Central memory CD8-positive, alpha-beta T cell (primary cell): ENCODE measurements at regions not wholly inside any gene's neighbourhood (a gene's known extent, or its start where the extent isn't known, plus 50 kb on each side); places are given as distances from the start of the nearest gene placed in this dataset.
A peak's percentile ranks its signal among the peaks of the same experiment; 100 is the strongest.

Experiments used
- ATAC-seq: fragments of 150-1000 bp; cut with Tn5 transposase; replicated peaks from 2 replicates; pipeline ENCODE4 v1.10.0; 2022; ENCODE audit warnings: mild to moderate bottlenecking, moderate FRiP score, moderate number of reproducible peaks; ENCODE audit not compliant: poor library complexity, severe bottlenecking; ENCODE audit errors: extremely low read depth
- DNase-seq, 2 donors: peaks; one replicate each; pipeline ENCODE4 v3.0.0; 2021; ENCODE audit warnings: low spot score in 2 of 2
- H3K27ac Mint-ChIP-seq: one replicate; pipeline ENCODE4 v1.8.0; 2022; ENCODE audit warnings: low read depth, mild to moderate bottlenecking, moderate library complexity, mixed read lengths
- H3K27me3 Mint-ChIP-seq: one replicate; pipeline ENCODE4 v1.8.0; 2022; ENCODE audit warnings: mixed read lengths
- H3K36me3 Mint-ChIP-seq: one replicate; pipeline ENCODE4 v1.8.0; 2022; ENCODE audit warnings: mild to moderate bottlenecking, moderate library complexity, mixed read lengths; ENCODE audit not compliant: insufficient read depth
- H3K4me1 Mint-ChIP-seq: one replicate; pipeline ENCODE4 v1.8.0; 2022; ENCODE audit warnings: mixed read lengths
- H3K4me3 Mint-ChIP-seq: one replicate; pipeline ENCODE4 v1.8.0; 2022; ENCODE audit warnings: mild to moderate bottlenecking, moderate library complexity, mixed read lengths
- H3K9me3 Mint-ChIP-seq: one replicate; pipeline ENCODE4 v1.8.0; 2022; ENCODE audit warnings: mixed read lengths

DNA sequence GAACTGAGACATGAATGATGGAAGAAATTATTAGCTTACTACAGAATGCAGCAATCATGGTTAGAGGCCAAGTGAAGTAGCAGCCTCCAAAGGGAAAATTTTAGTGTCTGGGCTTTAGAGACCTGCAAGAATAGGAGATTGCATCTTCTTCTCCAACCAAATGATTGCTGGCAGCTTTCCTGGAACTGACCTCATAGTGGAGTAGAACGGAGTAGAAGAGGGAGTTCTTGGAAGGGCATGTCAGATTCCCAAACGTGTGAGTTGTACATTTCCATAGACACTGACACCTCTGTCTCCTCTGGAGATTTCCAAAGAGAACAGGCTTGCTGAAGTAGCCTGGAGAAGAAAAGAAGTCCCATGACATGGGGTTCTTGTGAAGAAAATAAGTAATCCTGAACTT is 169.8 kb upstream of the ERBB4 start:
- Mint-ChIP-seq H3K27me3 (no peaks in the 10 kb centered on the region), H3K36me3 (peaks cover 2% of the 10 kb centered on the region), H3K4me1 (no peaks in the 10 kb centered on the region), H3K4me3 (no peak overlapping the region), H3K9me3 (no peaks in the 10 kb centered on the region), H3K27ac (no peak overlapping the region)
- ATAC-seq (no peak), DNase-seq (no peak)

DNA sequence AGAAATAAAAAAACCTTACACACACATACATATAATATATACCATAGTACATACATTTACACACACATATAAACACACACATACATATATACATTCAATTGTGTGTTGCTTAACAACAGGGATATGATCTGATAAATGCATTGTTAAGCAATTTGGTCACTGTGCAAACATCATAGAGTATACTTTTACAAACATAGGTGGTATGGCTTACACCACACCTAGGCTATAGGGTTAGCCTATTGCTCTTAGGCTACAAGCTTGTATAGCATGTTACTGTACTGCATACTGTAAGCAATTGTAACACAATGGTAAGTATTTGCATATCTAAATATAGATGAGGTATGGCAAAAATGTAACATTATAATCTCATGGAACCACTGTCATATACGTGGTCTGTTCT is 156.8 kb upstream of the ERBB4 start:
- no peaks in the 10 kb centered on the region for H3K36me3 Mint-ChIP-seq
- H3K9me3 Mint-ChIP-seq = no peaks in the 10 kb centered on the region
- H3K4me3 Mint-ChIP-seq = no peak overlapping the region
- no peak overlapping the region for H3K27ac Mint-ChIP-seq
- ATAC-seq = no peak
- no peak for DNase-seq
- H3K27me3 Mint-ChIP-seq = no peaks in the 10 kb centered on the region
- no peaks in the 10 kb centered on the region for H3K4me1 Mint-ChIP-seq

DNA sequence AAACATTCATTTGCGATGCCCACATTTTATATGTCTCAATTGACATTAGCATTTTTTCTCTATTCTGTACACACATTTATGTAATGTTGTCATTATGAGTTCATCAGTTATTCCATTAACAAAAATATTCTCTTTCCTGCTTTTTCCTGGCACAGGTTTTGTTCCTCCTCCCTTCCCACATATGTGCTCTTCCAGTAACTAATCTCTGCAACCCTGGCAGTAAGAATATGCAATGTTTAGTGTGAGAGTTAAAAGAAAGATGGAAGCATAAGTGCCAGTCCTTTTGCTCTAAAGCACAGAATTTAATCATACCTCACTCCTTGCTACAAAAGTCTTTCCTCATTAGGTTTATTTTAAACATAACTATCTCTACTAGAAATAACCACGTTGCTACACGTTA is 155.8 kb upstream of the ERBB4 start:
- Mint-ChIP-seq H3K4me1 (no peaks in the 10 kb centered on the region), H3K9me3 (no peaks in the 10 kb centered on the region), H3K27me3 (no peaks in the 10 kb centered on the region), H3K4me3 (no peak overlapping the region), H3K36me3 (no peaks in the 10 kb centered on the region), H3K27ac (no peak overlapping the region)
- DNase-seq = no peak
- ATAC-seq = no peak

DNA sequence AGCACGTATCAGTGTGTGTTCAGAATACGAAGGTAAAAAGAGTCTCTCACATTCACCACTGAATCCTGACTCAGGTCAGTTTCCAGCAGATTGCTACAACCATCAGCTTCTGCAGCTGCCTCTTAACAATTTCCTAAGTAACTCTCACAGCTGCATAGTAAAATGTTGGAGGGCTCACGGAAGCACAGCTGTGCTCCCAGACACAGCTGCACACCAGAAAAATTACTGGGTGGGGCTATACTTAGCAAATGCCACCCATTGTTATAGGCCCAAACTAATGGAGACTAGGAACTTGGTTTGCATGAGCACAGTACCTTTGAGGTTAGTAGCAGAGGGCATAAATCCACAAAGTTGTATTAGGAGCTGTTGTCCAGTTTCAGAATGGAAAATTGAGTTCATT is 153.9 kb upstream of the ERBB4 start:
- no peak for ATAC-seq

DNA sequence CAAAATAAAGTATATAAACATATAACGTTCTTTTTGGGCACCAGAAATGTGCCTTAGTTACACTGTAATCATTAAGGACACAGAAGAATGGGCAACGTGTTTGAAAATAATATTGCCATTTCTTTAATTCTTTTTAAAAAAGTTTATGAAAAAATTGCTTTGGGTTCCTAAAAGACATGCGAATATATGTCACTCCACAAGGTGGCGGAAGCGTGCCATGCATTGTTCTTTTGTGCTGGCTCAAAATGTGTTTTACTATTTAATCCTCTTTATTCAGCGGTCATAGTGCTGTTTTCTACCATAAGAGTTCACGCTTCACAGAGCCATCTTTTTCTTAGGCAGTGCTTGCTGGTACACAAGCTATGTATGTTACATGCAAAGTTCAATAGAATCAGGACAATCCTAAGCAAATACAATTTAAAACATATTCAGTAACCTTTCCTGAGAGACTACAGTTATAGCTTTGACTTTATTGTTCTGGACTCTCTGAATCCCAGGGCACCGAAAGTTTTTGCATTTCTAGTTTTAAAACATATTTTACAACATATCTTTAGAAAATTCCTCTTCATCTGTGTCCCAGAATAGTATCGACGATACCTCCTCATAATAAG is 147.8 kb upstream of the ERBB4 start:
- Mint-ChIP-seq H3K27me3 (no peaks in the 10 kb centered on the region), H3K4me1 (no peaks in the 10 kb centered on the region), H3K4me3 (no peak overlapping the region), H3K36me3 (no peaks in the 10 kb centered on the region), H3K9me3 (no peaks in the 10 kb centered on the region), H3K27ac (no peak overlapping the region)
- ATAC-seq (no peak), DNase-seq (peak in 1 of 2 donors; percentile 31)

More for the DNA sequence above, 153.9 kb upstream of the ERBB4 start:
- Mint-ChIP-seq H3K36me3 (no peaks in the 10 kb centered on the region), H3K4me1 (no peaks in the 10 kb centered on the region), H3K9me3 (no peaks in the 10 kb centered on the region), H3K27me3 (no peaks in the 10 kb centered on the region), H3K4me3 (no peak overlapping the region), H3K27ac (no peak overlapping the region)
- DNase-seq = no peak

DNA sequence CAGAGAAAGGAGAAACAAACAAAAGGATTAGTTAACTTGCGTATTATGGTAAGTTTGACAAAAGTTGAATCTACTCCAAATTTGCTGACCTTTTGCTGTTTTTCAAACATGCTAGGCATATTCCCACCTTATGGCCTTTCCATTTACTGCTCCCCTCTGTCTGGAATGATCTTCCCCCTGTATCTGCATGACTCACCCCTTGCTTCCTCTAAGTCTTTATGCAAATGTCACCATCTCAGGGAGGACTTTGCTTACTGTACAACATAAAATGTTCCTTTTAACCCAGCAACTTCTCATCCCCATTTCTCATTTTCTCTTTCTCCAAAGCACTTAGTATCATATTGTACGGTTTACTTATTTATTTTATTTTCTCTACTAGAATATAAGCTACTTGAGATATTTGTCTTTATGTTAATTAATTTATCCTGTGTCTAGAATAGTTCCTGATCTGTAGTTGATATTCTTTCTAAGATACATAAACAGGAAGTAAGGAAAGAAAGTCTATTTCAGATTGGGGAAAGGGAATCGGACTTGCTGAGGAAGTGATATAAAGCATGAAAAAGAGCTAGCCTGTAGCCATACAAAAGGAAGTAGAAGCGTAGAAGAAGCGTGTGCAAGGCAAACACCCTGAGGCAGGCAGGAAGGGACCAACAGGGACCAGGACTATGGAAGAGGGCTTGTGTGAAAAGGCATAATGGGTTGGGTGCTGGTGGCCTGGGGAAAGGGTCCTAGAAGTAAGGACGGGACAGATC is 144.9 kb upstream of the ERBB4 start:
- H3K27me3 Mint-ChIP-seq = no peaks in the 10 kb centered on the region
- H3K4me1 Mint-ChIP-seq = no peaks in the 10 kb centered on the region
- ATAC-seq (no peak), DNase-seq (no peak)
- H3K27ac Mint-ChIP-seq = no peak overlapping the region
- H3K36me3 Mint-ChIP-seq = no peaks in the 10 kb centered on the region
- no peak overlapping the region for H3K4me3 Mint-ChIP-seq
- H3K9me3 Mint-ChIP-seq = peaks cover 4% of the 10 kb centered on the region

DNA sequence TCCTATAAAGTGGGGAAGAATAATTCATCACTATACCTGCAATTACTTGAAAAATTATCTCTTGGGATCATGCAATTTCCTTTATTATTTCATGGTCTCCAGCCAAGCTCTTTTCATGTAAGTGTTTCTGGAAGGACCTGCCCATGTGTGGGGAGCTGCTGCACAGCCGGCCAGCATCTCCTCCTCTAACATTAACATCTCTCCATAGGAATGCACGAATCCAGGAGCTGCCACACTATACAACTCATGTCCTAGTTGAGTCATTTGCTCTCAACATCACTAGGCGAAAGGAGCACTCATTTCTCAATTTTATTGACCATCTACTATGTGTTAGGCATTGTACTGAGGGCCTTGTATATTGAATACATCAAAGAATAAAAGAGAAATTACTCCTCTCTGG is 144.3 kb upstream of the ERBB4 start:
- no peak overlapping the region for H3K4me3 Mint-ChIP-seq
- peaks cover 4% of the 10 kb centered on the region for H3K9me3 Mint-ChIP-seq
- no peaks in the 10 kb centered on the region for H3K4me1 Mint-ChIP-seq
- ATAC-seq = no peak
- H3K36me3 Mint-ChIP-seq = no peaks in the 10 kb centered on the region
- DNase-seq = no peak
- no peaks in the 10 kb centered on the region for H3K27me3 Mint-ChIP-seq
- no peak overlapping the region for H3K27ac Mint-ChIP-seq

DNA sequence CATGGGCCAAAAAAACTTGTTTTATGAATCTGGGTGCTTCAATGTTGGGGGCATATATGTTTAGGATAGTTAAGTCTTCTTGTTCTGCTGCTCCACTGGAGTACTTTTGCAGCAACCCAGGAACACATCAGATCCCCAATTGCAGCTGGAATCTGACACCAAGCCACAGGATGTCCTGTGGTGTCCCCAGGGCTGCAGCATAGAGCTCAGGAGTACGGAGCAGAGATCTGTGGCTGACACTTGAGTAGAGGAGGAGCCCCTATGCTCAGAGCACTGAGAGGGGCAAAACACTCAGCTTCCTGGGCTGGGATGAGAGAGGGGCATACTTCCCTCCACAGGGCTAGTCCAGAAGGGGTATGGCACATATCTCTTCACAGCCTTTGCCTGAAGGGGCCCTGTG is 138.9 kb upstream of the ERBB4 start:
- Mint-ChIP-seq H3K9me3 (peaks cover 8% of the 10 kb centered on the region), H3K36me3 (no peaks in the 10 kb centered on the region), H3K27me3 (no peaks in the 10 kb centered on the region), H3K4me3 (no peak overlapping the region), H3K4me1 (no peaks in the 10 kb centered on the region), H3K27ac (no peak overlapping the region)
- DNase-seq (no peak), ATAC-seq (no peak)

DNA sequence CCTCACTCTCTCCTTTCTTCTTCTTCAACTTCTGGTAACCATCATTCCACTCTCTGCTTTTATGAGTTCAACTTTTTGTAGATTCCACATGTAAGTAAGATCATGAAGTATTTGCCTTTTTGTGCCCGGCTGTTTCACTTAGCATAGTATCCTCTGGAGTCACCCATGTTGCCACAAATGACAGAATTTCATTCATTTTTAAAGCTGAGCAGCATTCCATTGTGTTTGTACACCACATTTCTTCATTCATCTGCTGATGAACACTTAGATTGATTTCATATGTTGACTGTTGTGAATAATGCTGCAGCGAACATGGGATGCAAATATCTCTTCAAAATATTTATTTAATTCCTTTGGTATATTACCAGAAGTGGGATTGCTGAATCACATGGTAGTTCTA is 133.6 kb upstream of the ERBB4 start:
- H3K36me3 Mint-ChIP-seq = peaks cover 2% of the 10 kb centered on the region
- no peak overlapping the region for H3K27ac Mint-ChIP-seq
- H3K27me3 Mint-ChIP-seq = no peaks in the 10 kb centered on the region
- H3K4me3 Mint-ChIP-seq = no peak overlapping the region
- DNase-seq (no peak), ATAC-seq (no peak)
- no peaks in the 10 kb centered on the region for H3K4me1 Mint-ChIP-seq
- H3K9me3 Mint-ChIP-seq = peaks cover 5% of the 10 kb centered on the region

DNA sequence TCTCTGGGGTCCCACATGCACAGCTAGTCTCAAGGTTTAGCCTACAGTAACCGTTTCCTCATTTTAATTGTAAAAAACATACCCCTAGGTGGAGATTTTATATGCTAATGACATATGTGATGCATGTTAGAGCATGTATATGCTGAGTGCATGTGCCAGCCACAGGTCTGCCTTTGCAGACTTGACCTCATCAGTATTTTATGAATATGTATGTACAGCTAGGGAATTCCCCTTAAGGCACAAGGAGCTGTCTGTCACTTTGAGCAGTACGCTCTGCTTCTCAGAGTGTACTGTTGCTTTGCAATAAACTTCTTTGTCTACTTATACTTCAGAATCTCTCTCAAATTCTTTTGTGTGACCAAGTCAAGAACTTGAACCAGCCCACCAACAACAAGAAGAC is 131.2 kb upstream of the ERBB4 start:
- Mint-ChIP-seq H3K9me3 (peaks cover 5% of the 10 kb centered on the region), H3K4me1 (no peaks in the 10 kb centered on the region), H3K27me3 (no peaks in the 10 kb centered on the region), H3K36me3 (peaks cover 2% of the 10 kb centered on the region), H3K4me3 (no peak overlapping the region), H3K27ac (no peak overlapping the region)
- ATAC-seq (no peak), DNase-seq (no peak)

DNA sequence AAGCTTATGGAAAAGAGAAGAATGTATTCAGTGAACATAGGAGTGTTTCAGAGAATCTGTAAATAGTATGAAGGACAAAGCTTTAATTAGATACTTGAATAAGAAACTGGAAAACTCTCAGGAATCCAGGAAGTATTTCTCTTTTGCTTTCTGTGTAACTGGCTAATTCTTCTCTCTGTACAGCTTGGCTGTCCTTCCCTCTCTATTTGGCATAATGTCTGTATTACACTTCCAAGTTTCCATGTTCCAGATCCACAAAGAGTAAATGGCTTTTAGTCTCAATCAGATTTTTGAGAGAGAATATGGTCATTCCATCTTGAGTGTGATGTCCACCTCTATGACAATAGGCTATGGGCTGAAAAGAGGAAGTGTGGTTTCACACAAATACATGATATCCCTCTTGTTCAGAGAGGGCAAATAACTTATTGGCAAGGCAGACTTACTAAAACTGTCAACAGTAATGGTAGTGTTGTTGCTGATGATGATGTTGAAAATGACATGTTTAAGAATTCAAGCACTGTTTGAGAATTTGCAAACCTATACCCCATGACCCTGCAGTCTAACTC is 129.2 kb upstream of the ERBB4 start:
- peaks cover 2% of the 10 kb centered on the region for H3K36me3 Mint-ChIP-seq
- DNase-seq (no peak), ATAC-seq (no peak)
- H3K9me3 Mint-ChIP-seq = no peaks in the 10 kb centered on the region
- no peak overlapping the region for H3K27ac Mint-ChIP-seq
- no peak overlapping the region for H3K4me3 Mint-ChIP-seq
- H3K4me1 Mint-ChIP-seq = no peaks in the 10 kb centered on the region
- H3K27me3 Mint-ChIP-seq = no peaks in the 10 kb centered on the region

DNA sequence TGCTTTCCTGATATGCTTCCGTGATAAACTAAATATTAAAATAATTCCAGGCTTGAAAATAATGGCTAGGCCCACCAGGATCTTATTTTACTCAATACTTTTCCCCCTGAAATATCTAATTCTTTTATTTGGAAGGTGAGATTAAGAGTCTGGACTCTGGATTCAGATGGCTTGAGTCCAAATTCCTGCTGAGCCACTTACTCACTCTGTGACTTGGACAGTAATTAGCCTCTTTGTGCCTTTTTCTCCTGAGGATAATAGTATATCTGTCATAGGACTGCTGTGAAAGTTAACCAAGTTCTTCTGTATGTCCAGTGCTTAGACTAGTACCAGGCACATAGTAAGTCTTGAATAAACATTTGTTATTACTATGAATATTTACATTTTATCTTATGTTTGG is 127.3 kb upstream of the ERBB4 start:
- DNase-seq (no peak), ATAC-seq (no peak)
- H3K4me3 Mint-ChIP-seq = no peak overlapping the region
- H3K4me1 Mint-ChIP-seq = no peaks in the 10 kb centered on the region
- no peaks in the 10 kb centered on the region for H3K27me3 Mint-ChIP-seq
- H3K27ac Mint-ChIP-seq = no peak overlapping the region
- H3K36me3 Mint-ChIP-seq = peaks cover 2% of the 10 kb centered on the region
- no peaks in the 10 kb centered on the region for H3K9me3 Mint-ChIP-seq

DNA sequence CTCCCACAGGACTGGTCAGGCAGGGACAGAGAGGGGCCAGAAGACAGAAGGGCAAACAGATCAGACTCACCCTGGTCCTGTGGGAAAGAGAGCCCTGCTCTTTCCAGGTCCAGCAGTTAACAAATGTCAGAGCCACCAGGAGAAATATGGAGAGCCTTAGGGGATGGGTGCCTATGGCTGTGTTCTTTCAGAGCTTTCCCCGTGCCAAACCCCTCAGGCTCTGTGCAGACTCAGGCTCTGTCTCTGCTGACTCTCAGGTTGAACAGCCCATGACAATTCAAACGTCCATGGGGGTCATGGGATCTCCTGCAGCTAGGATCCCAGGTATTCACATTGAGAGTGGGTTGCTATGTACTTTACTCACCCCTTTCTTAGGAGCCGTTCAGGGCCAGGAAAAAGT is 120.8 kb upstream of the ERBB4 start:
- ATAC-seq (no peak), DNase-seq (no peak)
- Mint-ChIP-seq H3K4me1 (no peaks in the 10 kb centered on the region), H3K27ac (no peak overlapping the region), H3K36me3 (no peaks in the 10 kb centered on the region), H3K27me3 (no peaks in the 10 kb centered on the region), H3K9me3 (peaks cover 13% of the 10 kb centered on the region), H3K4me3 (no peak overlapping the region)
